NAMALWA (cell line): ENCODE measurements at regions not wholly inside any gene's neighbourhood (a gene's known extent, or its start where the extent isn't known, plus 50 kb on each side); places are given as distances from the start of the nearest gene placed in this dataset.

Experiments used
- DNase-seq: peaks from one replicate; pipeline ENCODE4 v3.0.0-alpha.2; 2015; ENCODE audit warnings: low spot score

- DNase-seq: no peak
Measured at GRCh38 chr15:46315434-46315833, 680.6 kb downstream of the SQOR start.

- no peak for DNase-seq
Measured at GRCh38 chr15:46316024-46316423, 681.2 kb downstream of the SQOR start.

- DNase-seq: no peak
Measured at GRCh38 chr15:46317029-46317428, 682.2 kb downstream of the SQOR start.

GRCh38 chr15:46322753-46323152 is 687.9 kb downstream of the SQOR start:
- DNase-seq: no peak

GRCh38 chr15:46326173-46326572 is 691.3 kb downstream of the SQOR start:
- no peak for DNase-seq

- no peak for DNase-seq
Measured at GRCh38 chr15:46328821-46329220, 694.0 kb downstream of the SQOR start.

- no peak for DNase-seq
Measured at GRCh38 chr15:46329876-46330275, 695.0 kb downstream of the SQOR start.

GRCh38 chr15:46331546-46331945 is 696.7 kb downstream of the SQOR start:
- no peak for DNase-seq

GRCh38 chr15:46343196-46343935 is 708.5 kb downstream of the SQOR start:
- no peak for DNase-seq

GRCh38 chr15:46344115-46344724 is 709.4 kb downstream of the SQOR start:
- DNase-seq: no peak

GRCh38 chr15:46344915-46345314 is 710.1 kb downstream of the SQOR start:
- no peak for DNase-seq

GRCh38 chr15:46354443-46354842 is 719.6 kb downstream of the SQOR start:
- DNase-seq: no peak

GRCh38 chr15:46365572-46365971 is 730.7 kb downstream of the SQOR start:
- no peak for DNase-seq

- DNase-seq: no peak
Measured at GRCh38 chr15:46366360-46367007, 731.7 kb downstream of the SQOR start.

- DNase-seq: no peak
Measured at GRCh38 chr15:46383978-46384377, 749.1 kb downstream of the SQOR start.

- no peak for DNase-seq
Measured at GRCh38 chr15:46386356-46386755, 751.5 kb downstream of the SQOR start.

GRCh38 chr15:46389739-46390138 is 754.9 kb downstream of the SQOR start:
- no peak for DNase-seq

GRCh38 chr15:46394463-46394862 is 759.6 kb downstream of the SQOR start:
- no peak for DNase-seq

GRCh38 chr15:46408312-46408711 is 773.5 kb downstream of the SQOR start:
- DNase-seq: no peak

- DNase-seq: no peak
Measured at GRCh38 chr15:46409841-46410301, 775.0 kb downstream of the SQOR start.

GRCh38 chr15:46410705-46411104 is 775.9 kb downstream of the SQOR start:
- DNase-seq: no peak

GRCh38 chr15:46411900-46412299 is 777.1 kb downstream of the SQOR start:
- DNase-seq: no peak

GRCh38 chr15:46413799-46414198 is 779.0 kb downstream of the SQOR start:
- no peak for DNase-seq
